ENCODE measurements at regions not wholly inside any gene's neighbourhood (a gene's known extent, or its start where the extent isn't known, plus 50 kb on each side); places are given as distances from the start of the nearest gene placed in this dataset.
"Not testable (repeated sequence)": the region's sequence is repeated elsewhere in the genome, so short reads cannot be mapped to it uniquely, and the experiment has no call there.

DNA sequence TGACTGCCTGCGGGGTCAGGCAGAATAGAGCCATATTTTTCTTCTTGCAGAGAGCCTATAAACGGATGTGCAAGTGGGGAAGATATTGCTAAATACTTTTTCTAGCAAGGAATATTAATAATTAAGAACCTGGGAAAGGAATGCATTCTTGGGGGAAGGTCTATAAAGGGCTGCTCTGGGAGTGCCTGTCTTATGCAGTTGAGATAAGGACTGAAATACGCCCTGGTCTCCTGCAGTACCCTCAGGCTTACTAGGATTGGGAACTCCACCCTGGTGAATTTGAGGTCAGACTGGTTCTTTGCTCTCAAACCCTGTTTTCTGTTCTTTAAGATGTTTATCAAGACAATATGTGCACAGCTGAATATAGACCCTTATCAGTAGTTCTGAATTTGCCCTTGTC, 152.5 kb upstream of the APOOL start:
- TF ChIP-seq, protein P1, sequence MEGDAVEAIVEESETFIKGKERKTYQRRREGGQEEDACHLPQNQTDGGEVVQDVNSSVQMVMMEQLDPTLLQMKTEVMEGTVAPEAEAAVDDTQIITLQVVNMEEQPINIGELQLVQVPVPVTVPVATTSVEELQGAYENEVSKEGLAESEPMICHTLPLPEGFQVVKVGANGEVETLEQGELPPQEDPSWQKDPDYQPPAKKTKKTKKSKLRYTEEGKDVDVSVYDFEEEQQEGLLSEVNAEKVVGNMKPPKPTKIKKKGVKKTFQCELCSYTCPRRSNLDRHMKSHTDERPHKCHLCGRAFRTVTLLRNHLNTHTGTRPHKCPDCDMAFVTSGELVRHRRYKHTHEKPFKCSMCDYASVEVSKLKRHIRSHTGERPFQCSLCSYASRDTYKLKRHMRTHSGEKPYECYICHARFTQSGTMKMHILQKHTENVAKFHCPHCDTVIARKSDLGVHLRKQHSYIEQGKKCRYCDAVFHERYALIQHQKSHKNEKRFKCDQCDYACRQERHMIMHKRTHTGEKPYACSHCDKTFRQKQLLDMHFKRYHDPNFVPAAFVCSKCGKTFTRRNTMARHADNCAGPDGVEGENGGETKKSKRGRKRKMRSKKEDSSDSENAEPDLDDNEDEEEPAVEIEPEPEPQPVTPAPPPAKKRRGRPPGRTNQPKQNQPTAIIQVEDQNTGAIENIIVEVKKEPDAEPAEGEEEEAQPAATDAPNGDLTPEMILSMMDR (IDR thresholded peaks at IDR 0.05; ENCODE audit: low read depth, low read length, missing input control) = not testable (repeated sequence)
- TF ChIP-seq GABPA (IDR thresholded peaks at IDR 0.05 in 1 of 2, conservative IDR thresholded peaks at IDR 0.05 in 1 of 2); SP1 (IDR thresholded peaks at IDR 0.05); TAF1 (conservative IDR thresholded peaks at IDR 0.05); YY1 (IDR thresholded peaks at IDR 0.05); RXRA (IDR thresholded peaks at IDR 0.05); REST (IDR thresholded peaks at IDR 0.05); HNF4A (conservative IDR thresholded peaks at IDR 0.05); FOXA1 (IDR thresholded peaks at IDR 0.05); ZBTB33 (IDR thresholded peaks at IDR 0.05); RAD21 (IDR thresholded peaks at IDR 0.05): not testable (repeated sequence)
- TF ChIP-seq, protein P2, sequence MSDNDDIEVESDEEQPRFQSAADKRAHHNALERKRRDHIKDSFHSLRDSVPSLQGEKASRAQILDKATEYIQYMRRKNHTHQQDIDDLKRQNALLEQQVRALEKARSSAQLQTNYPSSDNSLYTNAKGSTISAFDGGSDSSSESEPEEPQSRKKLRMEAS (IDR thresholded peaks at IDR 0.05) = not testable (repeated sequence)
